GM12873 (cell line): ENCODE measurements at regions not wholly inside any gene's neighbourhood (a gene's known extent, or its start where the extent isn't known, plus 50 kb on each side); places are given as distances from the start of the nearest gene placed in this dataset.

Experiments used
- TF ChIP-seq, protein P1 (sequence below): IDR thresholded peaks from 2 replicates; pipeline ENCODE4 v1.5.1; 2012; ENCODE audit warnings: low read depth, mild to moderate bottlenecking, moderate library complexity, low read length, control low read depth; ENCODE audit not compliant: insufficient read depth; ENCODE audit errors: missing control alignments

DNA sequence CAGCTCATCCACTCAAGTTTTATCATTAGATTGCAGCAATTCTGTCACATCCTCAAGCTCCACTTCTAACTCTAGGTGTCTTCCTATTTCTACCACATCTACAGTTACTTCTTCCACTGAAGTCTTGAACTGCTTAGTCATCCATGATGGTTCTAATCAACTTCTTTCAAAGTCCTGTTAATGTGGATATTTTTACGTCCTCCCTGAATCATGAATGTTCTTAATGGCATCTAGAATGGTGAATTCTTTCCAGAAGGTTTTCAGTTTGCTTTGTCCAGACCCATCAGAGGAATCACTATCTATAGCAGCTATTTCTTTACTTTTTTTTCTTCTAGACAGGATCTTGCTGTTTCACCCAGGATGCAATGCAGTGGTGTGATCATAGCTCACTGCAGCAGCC lies 78.0 kb upstream of the RNPC3 start:
- TF ChIP-seq, protein P1, sequence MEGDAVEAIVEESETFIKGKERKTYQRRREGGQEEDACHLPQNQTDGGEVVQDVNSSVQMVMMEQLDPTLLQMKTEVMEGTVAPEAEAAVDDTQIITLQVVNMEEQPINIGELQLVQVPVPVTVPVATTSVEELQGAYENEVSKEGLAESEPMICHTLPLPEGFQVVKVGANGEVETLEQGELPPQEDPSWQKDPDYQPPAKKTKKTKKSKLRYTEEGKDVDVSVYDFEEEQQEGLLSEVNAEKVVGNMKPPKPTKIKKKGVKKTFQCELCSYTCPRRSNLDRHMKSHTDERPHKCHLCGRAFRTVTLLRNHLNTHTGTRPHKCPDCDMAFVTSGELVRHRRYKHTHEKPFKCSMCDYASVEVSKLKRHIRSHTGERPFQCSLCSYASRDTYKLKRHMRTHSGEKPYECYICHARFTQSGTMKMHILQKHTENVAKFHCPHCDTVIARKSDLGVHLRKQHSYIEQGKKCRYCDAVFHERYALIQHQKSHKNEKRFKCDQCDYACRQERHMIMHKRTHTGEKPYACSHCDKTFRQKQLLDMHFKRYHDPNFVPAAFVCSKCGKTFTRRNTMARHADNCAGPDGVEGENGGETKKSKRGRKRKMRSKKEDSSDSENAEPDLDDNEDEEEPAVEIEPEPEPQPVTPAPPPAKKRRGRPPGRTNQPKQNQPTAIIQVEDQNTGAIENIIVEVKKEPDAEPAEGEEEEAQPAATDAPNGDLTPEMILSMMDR = no peak

DNA sequence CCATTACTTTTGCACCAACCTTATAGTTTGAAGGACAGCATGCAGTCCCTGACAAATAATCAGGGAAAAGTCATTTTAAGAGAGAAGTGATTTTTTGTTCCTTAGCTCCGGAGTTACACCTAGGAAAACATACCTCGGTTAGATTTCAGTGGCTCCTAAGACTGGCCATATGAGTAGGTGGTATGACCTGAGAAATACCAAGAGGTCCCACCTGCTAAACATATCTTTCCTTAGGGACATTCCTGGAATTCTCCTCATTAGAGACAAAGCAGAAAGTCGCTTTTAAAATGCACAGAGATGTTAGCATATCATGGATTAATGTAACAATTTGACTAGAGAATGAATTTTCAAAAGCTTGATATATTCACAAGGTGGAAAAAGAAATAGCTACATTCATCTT lies 84.2 kb upstream of the RNPC3 start:
- TF ChIP-seq, protein P1 = no peak

DNA sequence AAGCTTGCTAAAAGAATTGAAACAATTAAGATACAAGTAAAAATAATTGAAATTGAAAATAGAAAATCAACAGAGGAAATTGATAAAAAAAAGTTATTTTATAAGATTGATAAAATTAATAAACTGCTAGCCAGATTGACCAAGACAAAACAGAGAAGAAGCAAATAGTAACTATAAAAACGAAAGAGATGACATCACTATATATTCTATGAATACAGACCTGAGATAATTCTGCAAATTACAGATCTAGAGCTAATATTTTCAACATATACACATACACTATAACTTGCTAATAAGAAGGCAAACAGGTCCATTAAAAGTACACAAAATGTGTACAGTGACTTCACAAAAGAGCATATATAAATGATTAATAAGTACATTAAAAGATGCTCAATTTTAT lies 90.1 kb upstream of the RNPC3 start:
- TF ChIP-seq, protein P1 = no peak

DNA sequence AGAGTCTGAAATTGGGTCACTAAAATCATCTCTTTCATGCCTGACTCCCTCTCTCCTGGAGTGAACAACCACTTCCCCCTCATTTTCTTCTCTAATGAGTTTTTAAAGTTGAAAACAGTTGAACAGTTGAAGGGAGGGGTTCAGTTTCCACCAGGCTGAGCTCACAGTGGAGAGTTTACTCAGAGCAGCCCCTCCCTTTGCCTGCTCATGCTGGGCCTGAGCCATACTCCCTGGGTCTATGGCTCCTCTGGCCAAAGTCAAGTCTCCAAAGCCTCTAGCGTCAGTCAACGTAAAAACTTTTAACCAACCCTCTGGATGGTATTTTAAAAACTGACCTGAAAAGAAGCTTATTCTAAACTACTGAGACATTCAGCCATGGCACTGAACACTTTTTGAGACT lies 100.8 kb upstream of the RNPC3 start:
- TF ChIP-seq, protein P1 = no peak

DNA sequence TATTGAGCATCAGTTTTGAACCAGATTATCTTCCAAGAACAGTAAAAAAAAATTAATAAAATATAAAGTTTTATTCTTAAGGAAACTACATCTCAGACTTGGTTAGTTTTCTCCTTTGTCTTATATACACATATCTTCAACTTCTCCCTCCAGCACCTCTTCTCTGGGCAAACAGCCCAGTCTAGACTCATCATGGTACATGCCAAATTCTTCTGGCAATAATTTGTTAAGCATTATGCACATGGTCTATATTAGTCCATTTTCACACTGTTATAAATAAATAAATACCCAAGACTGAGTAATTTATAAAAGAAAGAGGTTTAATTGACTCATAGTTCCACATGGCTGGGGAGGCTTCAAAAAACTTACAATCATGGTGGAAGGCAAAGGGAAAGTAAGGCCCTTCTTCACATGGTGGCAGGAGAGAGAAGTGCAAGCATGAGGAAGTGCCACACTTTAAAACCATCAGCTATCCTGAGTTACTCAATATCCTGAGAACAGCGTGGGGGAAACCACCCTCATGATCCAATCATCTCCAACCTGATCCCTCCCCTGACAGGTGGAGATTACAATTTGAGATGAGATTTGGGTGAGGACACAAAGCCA lies 108.7 kb upstream of the RNPC3 start:
- TF ChIP-seq, protein P1 = peak; percentile 12

DNA sequence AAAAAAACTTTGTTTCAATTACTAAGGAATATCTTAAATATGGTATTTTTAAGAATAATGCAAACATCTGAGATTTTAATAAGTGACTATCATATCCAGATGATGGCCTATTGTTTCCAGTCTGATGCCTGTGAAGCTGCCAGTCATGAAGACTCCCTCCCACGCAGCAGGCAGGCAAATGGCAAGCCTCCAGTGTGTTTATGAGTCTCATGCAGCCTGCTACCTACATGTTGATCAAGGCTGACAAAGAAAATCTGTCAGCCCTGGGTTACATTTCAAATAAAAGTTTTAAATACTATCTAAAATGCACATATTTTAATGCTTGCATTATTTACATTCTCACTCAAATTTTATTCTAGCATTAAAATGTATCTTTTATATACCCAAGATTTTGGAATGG lies 137.6 kb upstream of the RNPC3 start:
- TF ChIP-seq, protein P1 = no peak

DNA sequence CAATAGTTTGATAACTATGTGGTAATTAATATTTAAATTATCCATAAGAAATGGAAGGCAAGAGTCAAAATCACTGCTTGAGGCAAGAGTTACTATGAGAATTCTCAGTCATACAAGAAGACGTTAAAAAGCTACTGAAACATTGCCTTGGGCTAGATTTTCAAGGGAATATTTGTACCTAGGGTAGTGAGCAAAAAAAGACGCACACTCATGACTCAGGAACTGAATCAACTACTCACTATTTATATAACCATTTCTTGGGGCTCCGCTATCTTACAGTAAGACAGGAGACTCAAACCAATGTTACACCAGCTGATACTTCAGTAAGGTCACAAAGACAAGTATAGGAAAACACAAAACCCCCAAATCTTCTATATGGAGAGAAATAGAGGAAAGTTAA lies 151.5 kb upstream of the RNPC3 start:
- TF ChIP-seq, protein P1 = no peak
